ENCODE measurements at regions not wholly inside any gene's neighbourhood (a gene's known extent, or its start where the extent isn't known, plus 50 kb on each side); places are given as distances from the start of the nearest gene placed in this dataset.

DNA sequence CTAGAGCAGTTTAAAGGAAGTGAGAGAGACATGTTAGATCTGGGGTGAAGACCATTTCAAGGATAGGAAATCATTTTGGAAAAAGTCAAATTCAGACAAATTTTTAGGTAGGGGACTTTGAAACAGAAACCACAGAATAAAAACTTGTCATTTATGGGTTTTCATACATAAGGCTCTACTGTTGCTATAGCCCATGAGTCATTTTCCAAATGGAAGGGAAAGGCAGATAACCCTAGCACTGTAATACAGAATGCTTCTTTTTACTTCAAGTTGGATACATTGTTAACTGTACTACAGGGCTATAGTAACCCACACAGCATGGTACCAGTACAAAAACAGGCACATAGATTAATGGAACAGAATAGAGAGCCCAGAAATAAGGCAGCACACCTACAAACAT lies 455.4 kb downstream of the EBF1 start:
- Histone ChIP-seq H3K27me3 (no peaks in the 10 kb centered on the region), H3K36me3 (no peaks in the 10 kb centered on the region), H3K9me3 (no peaks in the 10 kb centered on the region), H3K4me3 (no peak overlapping the region), H3K4me1 (no peaks in the 10 kb centered on the region), H3K27ac (no peak overlapping the region)
- intact Hi-C loops (cut with DNase I) = no loop called here
- no peak for DNase-seq
- TF ChIP-seq CTCF (IDR thresholded peaks at IDR 0.05) (no peak), POLR2A (IDR thresholded peaks at IDR 0.05) (no peak)

GRCh38 chr5:158643840-158644239 lies 455.9 kb downstream of the EBF1 start:
- H3K4me1 ChIP-seq = no peaks in the 10 kb centered on the region
- H3K27ac ChIP-seq = no peak overlapping the region
- TF ChIP-seq POLR2A (IDR thresholded peaks at IDR 0.05) = no peak
- TF ChIP-seq CTCF (IDR thresholded peaks at IDR 0.05) = no peak
- H3K36me3 ChIP-seq = no peaks in the 10 kb centered on the region
- H3K9me3 ChIP-seq = no peaks in the 10 kb centered on the region
- intact Hi-C loops (cut with DNase I) = no loop called here
- H3K4me3 ChIP-seq = no peak overlapping the region
- 43 to 72% methylated on average over 1 of the region's 1 CpG for WGBS, 2 donors
- H3K27me3 ChIP-seq = no peaks in the 10 kb centered on the region
- DNase-seq = no peak

DNA sequence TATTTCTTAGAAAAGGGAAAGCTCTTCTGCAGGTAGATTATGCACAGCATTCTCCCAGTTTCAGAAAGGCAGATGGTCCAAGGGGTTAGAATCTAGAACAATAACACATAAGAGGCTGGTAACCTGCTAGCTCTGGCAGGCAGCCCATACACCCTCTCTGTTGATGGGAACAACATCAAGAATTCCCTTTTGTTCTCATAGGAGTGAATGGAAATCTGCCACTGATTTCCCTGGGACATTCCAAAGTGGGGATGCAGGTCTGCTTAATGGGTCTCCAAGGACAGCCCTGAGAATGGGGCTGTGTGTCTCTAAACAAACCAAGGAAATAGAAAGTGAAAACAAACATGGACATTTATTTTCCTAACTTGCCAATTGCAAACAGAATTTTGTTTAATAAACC lies 456.8 kb downstream of the EBF1 start:
- no peak for DNase-seq
- intact Hi-C loops (cut with DNase I) = no loop called here
- no peaks in the 10 kb centered on the region for H3K9me3 ChIP-seq
- TF ChIP-seq CTCF (IDR thresholded peaks at IDR 0.05) = no peak
- TF ChIP-seq POLR2A (IDR thresholded peaks at IDR 0.05) = no peak
- H3K4me1 ChIP-seq = no peaks in the 10 kb centered on the region
- H3K4me3 ChIP-seq = no peak overlapping the region
- H3K27me3 ChIP-seq = no peaks in the 10 kb centered on the region
- H3K36me3 ChIP-seq = no peaks in the 10 kb centered on the region
- no peak overlapping the region for H3K27ac ChIP-seq

DNA sequence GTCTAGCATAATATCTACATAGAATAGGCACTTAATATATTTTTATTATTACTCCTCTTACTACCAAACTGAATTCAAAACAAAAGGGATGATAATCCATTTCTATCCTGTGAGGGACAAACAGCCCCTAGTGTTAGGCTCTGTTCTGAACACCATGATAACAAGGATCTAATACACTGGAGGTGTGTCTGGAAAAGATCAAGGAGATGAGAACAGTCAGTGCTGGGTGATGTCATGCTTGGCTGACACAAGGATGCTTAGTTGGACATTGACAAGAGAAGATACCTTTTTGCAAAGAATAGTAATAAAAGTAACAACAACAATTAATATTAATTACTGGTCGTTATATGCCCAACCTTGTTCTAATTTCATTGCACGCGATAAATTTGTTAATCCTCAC lies 458.7 kb downstream of the EBF1 start:
- intact Hi-C loops (cut with DNase I) = no loop called here
- Histone ChIP-seq H3K9me3 (no peaks in the 10 kb centered on the region), H3K27ac (no peak overlapping the region), H3K27me3 (no peaks in the 10 kb centered on the region), H3K4me1 (no peaks in the 10 kb centered on the region), H3K36me3 (no peaks in the 10 kb centered on the region), H3K4me3 (no peak overlapping the region)
- WGBS, 2 donors = 76 to 90% methylated on average over 3 of the region's 3 CpGs
- DNase-seq = no peak
- TF ChIP-seq CTCF (IDR thresholded peaks at IDR 0.05) = no peak
- TF ChIP-seq POLR2A (IDR thresholded peaks at IDR 0.05) = no peak

DNA sequence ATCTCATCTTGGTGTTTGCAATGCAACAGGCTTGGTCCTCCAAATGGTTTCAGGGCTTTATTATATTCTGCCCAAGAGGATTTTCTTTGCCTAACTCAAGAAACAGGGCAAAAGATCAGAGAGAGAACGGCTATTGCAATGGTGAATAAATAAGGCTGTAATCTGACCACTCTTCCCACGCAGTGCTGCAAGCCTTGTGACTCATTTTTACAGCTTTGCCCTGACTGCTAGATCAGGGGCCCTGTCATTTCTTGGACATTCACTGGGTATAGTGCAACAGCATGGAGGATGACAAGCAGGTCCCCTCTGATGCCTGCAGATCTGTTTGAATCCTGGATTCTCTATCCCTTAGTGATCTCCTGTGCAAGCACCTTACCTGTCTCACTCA lies 459.1 kb downstream of the EBF1 start:
- no peak for DNase-seq
- H3K4me3 ChIP-seq = no peak overlapping the region
- no peak for TF ChIP-seq CTCF (IDR thresholded peaks at IDR 0.05)
- TF ChIP-seq POLR2A (IDR thresholded peaks at IDR 0.05) = no peak
- no peaks in the 10 kb centered on the region for H3K36me3 ChIP-seq
- no peaks in the 10 kb centered on the region for H3K4me1 ChIP-seq
- 53 to 70% methylated on average over 2 of the region's 2 CpGs for WGBS, 2 donors
- no peaks in the 10 kb centered on the region for H3K9me3 ChIP-seq
- H3K27me3 ChIP-seq = no peaks in the 10 kb centered on the region
- intact Hi-C loops (cut with DNase I) = no loop called here
- no peak overlapping the region for H3K27ac ChIP-seq
